ENCODE measurements at regions not wholly inside any gene's neighbourhood (a gene's known extent, or its start where the extent isn't known, plus 50 kb on each side); places are given as distances from the start of the nearest gene placed in this dataset.

GRCh38 chr6:14258695-14259593 is 141.4 kb downstream of the CD83 start:
- no peak for DNase-seq

GRCh38 chr6:14259594-14260152 is 142.1 kb downstream of the CD83 start:
- no peak for DNase-seq

- no peak for DNase-seq
Measured at GRCh38 chr6:14260839-14261238, 143.3 kb downstream of the CD83 start.

GRCh38 chr6:14263881-14264424 is 146.4 kb downstream of the CD83 start:
- no peak for DNase-seq

GRCh38 chr6:14265049-14266021 is 147.8 kb downstream of the CD83 start:
- DNase-seq = no peak

- DNase-seq = no peak
Measured at GRCh38 chr6:14266266-14266665, 148.7 kb downstream of the CD83 start.

- DNase-seq = no peak
Measured at GRCh38 chr6:14267885-14268660, 150.5 kb downstream of the CD83 start.

- DNase-seq = no peak
Measured at GRCh38 chr6:14269436-14269835, 151.9 kb downstream of the CD83 start.

GRCh38 chr6:14270142-14270893 is 152.7 kb downstream of the CD83 start:
- DNase-seq = no peak

- DNase-seq = peak in 3 of 5 donors; percentile 1 to 66 (median 6)
Measured at GRCh38 chr6:14270925-14271788, 153.6 kb downstream of the CD83 start.

GRCh38 chr6:14271789-14272736 is 154.5 kb downstream of the CD83 start:
- no peak for DNase-seq

- DNase-seq = no peak
Measured at GRCh38 chr6:14272737-14273085, 155.1 kb downstream of the CD83 start.

- no peak for DNase-seq
Measured at GRCh38 chr6:14273191-14273590, 155.6 kb downstream of the CD83 start.

- no peak for DNase-seq
Measured at GRCh38 chr6:14274016-14274415, 156.4 kb downstream of the CD83 start.

- DNase-seq = no peak
Measured at GRCh38 chr6:14274546-14275492, 157.2 kb downstream of the CD83 start.

GRCh38 chr6:14275493-14275851 is 157.9 kb downstream of the CD83 start:
- no peak for DNase-seq

- no peak for DNase-seq
Measured at GRCh38 chr6:14276071-14276470, 158.5 kb downstream of the CD83 start.
